Thoracic aorta (tissue), 2 donors: ENCODE measurements at regions not wholly inside any gene's neighbourhood (a gene's known extent, or its start where the extent isn't known, plus 50 kb on each side); places are given as distances from the start of the nearest gene placed in this dataset.

Source experiments
- ATAC-seq: fragments of 150-250 bp; one replicate; pipeline ENCODE4 v1.8.0; 2017; ENCODE audit warnings: low read depth; ENCODE audit not compliant: insufficient number of reproducible peaks, low FRiP score
- DNase-seq: peaks from one replicate; pipeline ENCODE4 v3.0.0-alpha.2; 2020; ENCODE audit warnings: low spot score
- H3K27ac ChIP-seq, 2 donors: fragments of 200-600 bp; sonication (generic); 1 replicate in 1 of 2; 2 replicates in 1 of 2; pipeline ENCODE4 v1.5.1; 2016; ENCODE audit warnings: mild to moderate bottlenecking in 2 of 2, moderate library complexity in 2 of 2
- H3K27me3 ChIP-seq: fragments of 200-600 bp; sonication (generic); replicated peaks from 2 replicates; pipeline ENCODE4 v1.6.0; 2016; ENCODE audit warnings: mild to moderate bottlenecking; ENCODE audit not compliant: insufficient read depth
- H3K36me3 ChIP-seq: fragments of 200-600 bp; sonication (generic); one replicate; pipeline ENCODE4 v1.5.1; 2016
- H3K4me1 ChIP-seq, 2 donors: fragments of 200-600 bp; sonication (generic); 1 replicate in 1 of 2; 2 replicates in 1 of 2; pipeline versions ENCODE4 v1.5.1 to v1.6.0; 2016; ENCODE audit warnings: low read depth in 2 of 2, mild to moderate bottlenecking in 1 of 2; ENCODE audit not compliant: control insufficient read depth in 1 of 2
- H3K4me3 ChIP-seq: fragments of 200-600 bp; sonication (generic); 2 replicates; pipeline ENCODE4 v1.5.1; 2016; ENCODE audit warnings: mild to moderate bottlenecking
- H3K9me3 ChIP-seq: fragments of 200-600 bp; sonication (generic); 2 replicates; pipeline ENCODE4 v1.5.1; 2016
- TF ChIP-seq, protein P1 (sequence below): fragments of 200-600 bp; sonication (generic); IDR thresholded peaks from one replicate; pipeline ENCODE4 v1.5.1; 2019; ENCODE audit warnings: antibody characterized with exemption

DNA sequence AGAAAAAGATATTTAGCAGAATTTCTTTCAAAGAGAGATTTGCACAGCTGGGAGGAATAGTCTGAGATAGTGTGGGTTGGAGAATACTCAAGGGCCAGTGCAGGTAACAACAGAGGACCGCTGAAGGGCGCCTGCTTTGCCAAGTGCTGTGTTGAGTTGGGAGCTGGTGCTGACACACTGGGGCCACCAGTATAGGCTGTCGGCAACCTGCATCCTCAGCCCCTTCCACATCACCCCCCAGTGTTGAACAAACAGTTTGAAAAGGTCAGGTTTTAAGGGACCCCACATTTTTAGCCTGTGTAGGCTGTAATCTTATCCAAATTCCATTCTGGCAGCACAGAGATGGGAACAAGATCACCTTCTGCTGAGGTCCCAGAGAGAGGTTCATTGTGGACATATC, 96.6 kb downstream of the ABHD5 start:
- no peak overlapping the region for H3K27ac ChIP-seq
- no peak for ATAC-seq
- no peaks in the 10 kb centered on the region for H3K9me3 ChIP-seq
- no peaks in the 10 kb centered on the region for H3K4me1 ChIP-seq
- TF ChIP-seq, protein P1, sequence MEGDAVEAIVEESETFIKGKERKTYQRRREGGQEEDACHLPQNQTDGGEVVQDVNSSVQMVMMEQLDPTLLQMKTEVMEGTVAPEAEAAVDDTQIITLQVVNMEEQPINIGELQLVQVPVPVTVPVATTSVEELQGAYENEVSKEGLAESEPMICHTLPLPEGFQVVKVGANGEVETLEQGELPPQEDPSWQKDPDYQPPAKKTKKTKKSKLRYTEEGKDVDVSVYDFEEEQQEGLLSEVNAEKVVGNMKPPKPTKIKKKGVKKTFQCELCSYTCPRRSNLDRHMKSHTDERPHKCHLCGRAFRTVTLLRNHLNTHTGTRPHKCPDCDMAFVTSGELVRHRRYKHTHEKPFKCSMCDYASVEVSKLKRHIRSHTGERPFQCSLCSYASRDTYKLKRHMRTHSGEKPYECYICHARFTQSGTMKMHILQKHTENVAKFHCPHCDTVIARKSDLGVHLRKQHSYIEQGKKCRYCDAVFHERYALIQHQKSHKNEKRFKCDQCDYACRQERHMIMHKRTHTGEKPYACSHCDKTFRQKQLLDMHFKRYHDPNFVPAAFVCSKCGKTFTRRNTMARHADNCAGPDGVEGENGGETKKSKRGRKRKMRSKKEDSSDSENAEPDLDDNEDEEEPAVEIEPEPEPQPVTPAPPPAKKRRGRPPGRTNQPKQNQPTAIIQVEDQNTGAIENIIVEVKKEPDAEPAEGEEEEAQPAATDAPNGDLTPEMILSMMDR, result no peak
- no peaks in the 10 kb centered on the region for H3K27me3 ChIP-seq
- no peaks in the 10 kb centered on the region for H3K36me3 ChIP-seq
- H3K4me3 ChIP-seq, result no peak overlapping the region
- DNase-seq, result no peak

DNA sequence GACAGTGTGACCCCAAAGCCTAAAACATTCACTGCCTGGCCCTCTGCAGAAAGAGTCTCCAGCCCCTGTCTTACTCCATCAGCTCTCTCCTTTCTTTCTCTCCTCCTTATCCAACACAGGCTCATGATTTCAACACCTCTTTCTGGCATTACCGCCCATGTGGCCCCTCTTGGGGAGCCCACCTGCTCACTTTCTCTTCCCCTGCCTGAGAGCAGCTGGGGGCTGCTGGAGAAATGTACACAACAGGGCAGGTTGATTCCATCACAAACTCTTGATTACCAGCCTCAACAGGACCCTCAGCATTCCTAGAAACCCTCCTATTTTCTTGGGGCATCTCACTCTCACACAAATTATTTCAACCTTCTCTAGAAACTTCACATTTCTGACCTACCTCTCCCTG, 98.3 kb downstream of the ABHD5 start:
- Histone ChIP-seq H3K4me3 (no peak overlapping the region), H3K27ac (no peak overlapping the region), H3K4me1 (peaks cover 0 to 6% of the 10 kb centered on the region in 2 donors), H3K9me3 (no peaks in the 10 kb centered on the region), H3K27me3 (no peaks in the 10 kb centered on the region), H3K36me3 (no peaks in the 10 kb centered on the region)
- ATAC-seq (no peak), DNase-seq (no peak)
- TF ChIP-seq, protein P1, result no peak

DNA sequence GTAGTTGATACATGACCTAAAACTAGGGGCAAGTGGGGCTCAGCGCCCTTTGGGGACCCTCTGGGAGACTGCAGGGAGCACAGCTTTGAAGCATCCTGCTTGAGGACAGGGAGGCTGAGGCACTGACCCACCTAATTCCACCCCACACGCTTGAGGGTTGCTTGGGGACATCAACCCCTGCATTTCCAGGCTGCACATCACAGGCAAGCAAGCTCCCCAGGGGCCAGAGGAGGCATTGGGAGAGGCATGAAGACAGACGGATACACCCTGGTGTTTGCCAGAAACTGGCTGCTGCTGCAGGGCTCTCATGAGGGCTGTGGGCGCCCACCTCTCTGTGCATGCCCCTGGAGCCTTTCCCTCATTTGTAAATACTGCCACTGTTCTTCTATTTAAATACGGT, 99.3 kb downstream of the ABHD5 start:
- TF ChIP-seq, protein P1, result no peak
- H3K9me3 ChIP-seq, result no peaks in the 10 kb centered on the region
- no peaks in the 10 kb centered on the region for H3K36me3 ChIP-seq
- no peaks in the 10 kb centered on the region for H3K27me3 ChIP-seq
- H3K27ac ChIP-seq, result no peak overlapping the region
- DNase-seq (no peak), ATAC-seq (no peak)
- peaks cover 0 to 6% of the 10 kb centered on the region in 2 donors for H3K4me1 ChIP-seq
- H3K4me3 ChIP-seq, result no peak overlapping the region

DNA sequence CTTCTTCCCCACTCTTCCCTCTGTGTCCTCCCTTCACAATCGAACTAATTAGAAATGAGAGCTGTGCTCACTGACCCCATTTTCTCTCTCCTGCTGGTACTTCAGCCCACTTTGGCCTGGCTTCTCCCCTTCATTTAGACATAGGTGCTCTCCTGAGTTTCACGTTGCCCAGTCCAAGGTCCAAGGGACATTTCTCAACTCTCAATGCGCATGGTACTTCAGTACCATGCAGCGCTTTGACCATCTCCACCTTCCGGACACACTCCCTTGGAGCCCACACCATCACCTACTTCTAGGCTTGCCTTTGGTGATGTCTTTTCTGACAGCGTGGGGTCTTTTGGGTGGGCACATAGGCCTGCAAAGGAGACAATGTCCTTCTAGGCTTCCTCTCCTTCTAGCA, 99.7 kb downstream of the ABHD5 start:
- ATAC-seq, result no peak
- no peak for DNase-seq
- peaks cover 0 to 6% of the 10 kb centered on the region in 2 donors for H3K4me1 ChIP-seq
- no peaks in the 10 kb centered on the region for H3K27me3 ChIP-seq
- TF ChIP-seq, protein P1, result no peak
- H3K9me3 ChIP-seq, result no peaks in the 10 kb centered on the region
- H3K36me3 ChIP-seq, result no peaks in the 10 kb centered on the region
- no peak overlapping the region for H3K4me3 ChIP-seq
- H3K27ac ChIP-seq, result no peak overlapping the region

DNA sequence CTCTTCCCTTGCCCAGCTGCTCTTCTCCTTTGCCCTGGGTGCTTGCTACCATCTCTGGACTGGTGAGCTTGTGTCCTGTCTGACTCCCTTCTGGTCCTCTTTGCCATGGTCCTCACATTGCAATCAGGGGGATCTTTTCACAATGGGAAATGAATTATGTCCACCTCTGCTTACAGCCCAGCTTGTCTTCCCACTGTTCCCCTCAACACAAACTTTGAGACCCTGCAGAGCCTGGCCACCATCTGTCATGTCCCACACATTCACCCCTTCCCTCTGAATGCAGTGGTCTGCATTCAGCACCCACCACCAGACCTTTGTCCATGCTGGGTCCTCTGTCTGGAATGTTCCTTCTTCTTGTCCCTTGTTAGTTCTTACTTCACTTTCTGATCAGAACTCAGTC, 100.5 kb downstream of the ABHD5 start:
- Histone ChIP-seq H3K4me1 (peaks cover 0 to 6% of the 10 kb centered on the region in 2 donors), H3K27me3 (no peaks in the 10 kb centered on the region), H3K36me3 (no peaks in the 10 kb centered on the region), H3K4me3 (no peak overlapping the region), H3K9me3 (no peaks in the 10 kb centered on the region), H3K27ac (no peak overlapping the region)
- ATAC-seq (no peak), DNase-seq (no peak)
- TF ChIP-seq, protein P1, result no peak
